Body of pancreas (tissue), 4 donors: ENCODE measurements at regions not wholly inside any gene's neighbourhood (a gene's known extent, or its start where the extent isn't known, plus 50 kb on each side); places are given as distances from the start of the nearest gene placed in this dataset.

Experiments used
- ATAC-seq: fragments of 150-250 bp; one replicate; pipeline ENCODE4 v1.9.1; 2016
- DNase-seq, 4 donors: peaks; one replicate each; pipeline ENCODE4 v3.0.0-alpha.2; 2019
- H3K27ac ChIP-seq, 4 donors: fragments of 200-600 bp; sonication (generic); 1 replicate in 3 of 4; 2 replicates in 1 of 4; pipeline versions ENCODE4 v1.5.1 to v1.6.1; 2016 to 2019; ENCODE audit warnings: mild to moderate bottlenecking in 1 of 4, mixed read lengths in 1 of 4, moderate library complexity in 1 of 4
- H3K27me3 ChIP-seq, 2 donors: fragments of 200-600 bp; sonication (generic); one replicate each; pipeline ENCODE4 v1.6.0; 2016; ENCODE audit warnings: mild to moderate bottlenecking in 1 of 2
- H3K36me3 ChIP-seq, 2 donors: fragments of 200-600 bp; sonication (generic); replicated peaks in 1 of 2; 2 replicates each; pipeline ENCODE4 v1.5.1; 2016; ENCODE audit warnings: low read depth in 2 of 2; ENCODE audit not compliant: insufficient read depth in 1 of 2
- H3K4me1 ChIP-seq: fragments of 200-600 bp; sonication (generic); one replicate; pipeline ENCODE4 v1.6.0; 2016
- H3K4me3 ChIP-seq, 2 donors: fragments of 200-600 bp; sonication (generic); 1 replicate in 1 of 2; 2 replicates in 1 of 2; pipeline ENCODE4 v1.5.1; 2016 to 2019
- H3K9me3 ChIP-seq, 3 donors: fragments of 200-600 bp; sonication (generic); 1 replicate in 2 of 3; 2 replicates in 1 of 3; pipeline ENCODE4 v1.5.1; 2016
- CTCF ChIP-seq, 7 experiments: fragments of 450-650 bp in 4 of 7; fragments of 200-600 bp in 3 of 7; sonication (generic) in 3 of 7; IDR thresholded peaks; one replicate each; pipeline ENCODE4 v1.5.1; 2016 to 2019; ENCODE audit warnings: antibody characterized with exemption in 7 of 7
- POLR2A ChIP-seq, 3 donors: fragments of 450-650 bp; IDR thresholded peaks; one replicate each; pipeline ENCODE4 v1.6.1; 2016; ENCODE audit warnings: antibody characterized with exemption in 3 of 3, mild to moderate bottlenecking in 2 of 3
- WGBS, 2 donors: methylation state at CpG; one replicate each; pipeline ENCODE4 v1.1.5; 2017; 5-methylcytosine and 5-hydroxymethylcytosine counted together
- intact Hi-C: fragments of 100-400 bp; cut with DNase I; formaldehyde crosslinking; loops from one replicate; pipeline ENCODE4 v1.15.1; 2023

- Histone ChIP-seq H3K4me1 (no peaks in the 10 kb centered on the region), H3K4me3 (no peak overlapping the region), H3K9me3 (no peaks in the 10 kb centered on the region), H3K36me3 (no peaks in the 10 kb centered on the region), H3K27me3 (no peaks in the 10 kb centered on the region), H3K27ac (no peak overlapping the region)
- DNase-seq (no peak), ATAC-seq (no peak)
- intact Hi-C loops, result no loop called here
- TF ChIP-seq POLR2A (IDR thresholded peaks at IDR 0.05) (no peak), CTCF (IDR thresholded peaks at IDR 0.05) (no peak)
- WGBS, 2 donors, result 38 to 48% methylated on average over 3 of the region's 3 CpGs
Observed at GRCh38 chr11:81970886-81971285, 762.8 kb downstream of the FAM181B start.

- H3K27ac ChIP-seq, result no peak overlapping the region
- H3K9me3 ChIP-seq, result no peaks in the 10 kb centered on the region
- intact Hi-C loops, result no loop called here
- no peaks in the 10 kb centered on the region for H3K36me3 ChIP-seq
- ATAC-seq (no peak), DNase-seq (no peak)
- no peak overlapping the region for H3K4me3 ChIP-seq
- WGBS, 2 donors, result 22% methylated on average over 1 of the region's 1 CpG
- H3K4me1 ChIP-seq, result no peaks in the 10 kb centered on the region
- TF ChIP-seq POLR2A (IDR thresholded peaks at IDR 0.05), result no peak
- no peak for TF ChIP-seq CTCF (IDR thresholded peaks at IDR 0.05)
- no peaks in the 10 kb centered on the region for H3K27me3 ChIP-seq
Observed at GRCh38 chr11:81967242-81967641, 766.4 kb downstream of the FAM181B start.

- intact Hi-C loops, result no loop called here
- 62 to 75% methylated on average over 3 of the region's 3 CpGs for WGBS, 2 donors
- H3K4me1 ChIP-seq, result no peaks in the 10 kb centered on the region
- ATAC-seq, result no peak
- TF ChIP-seq CTCF (IDR thresholded peaks at IDR 0.05) (no peak), POLR2A (IDR thresholded peaks at IDR 0.05) (no peak)
- no peak overlapping the region for H3K4me3 ChIP-seq
- no peaks in the 10 kb centered on the region for H3K27me3 ChIP-seq
- no peaks in the 10 kb centered on the region for H3K9me3 ChIP-seq
- no peak for DNase-seq
- H3K27ac ChIP-seq, result no peak overlapping the region
- no peaks in the 10 kb centered on the region for H3K36me3 ChIP-seq
Observed at GRCh38 chr11:81966340-81966739, 767.3 kb downstream of the FAM181B start.

GRCh38 chr11:81963018-81963417 is 770.6 kb downstream of the FAM181B start:
- no peak overlapping the region for H3K4me3 ChIP-seq
- no peak for ATAC-seq
- no peaks in the 10 kb centered on the region for H3K27me3 ChIP-seq
- WGBS, 2 donors, result 11 to 14% methylated on average over 3 of the region's 3 CpGs
- DNase-seq, result no peak
- H3K36me3 ChIP-seq, result no peaks in the 10 kb centered on the region
- H3K4me1 ChIP-seq, result no peaks in the 10 kb centered on the region
- TF ChIP-seq CTCF (IDR thresholded peaks at IDR 0.05) (peak in 1 of 7 experiments; percentile 2), POLR2A (IDR thresholded peaks at IDR 0.05) (no peak)
- no peaks in the 10 kb centered on the region for H3K9me3 ChIP-seq
- intact Hi-C loops, result no loop called here
- H3K27ac ChIP-seq, result no peak overlapping the region

GRCh38 chr11:81960443-81960842 is 773.2 kb downstream of the FAM181B start:
- ATAC-seq, result no peak
- TF ChIP-seq POLR2A (IDR thresholded peaks at IDR 0.05), result no peak
- no peak for TF ChIP-seq CTCF (IDR thresholded peaks at IDR 0.05)
- Histone ChIP-seq H3K27me3 (no peaks in the 10 kb centered on the region), H3K36me3 (no peaks in the 10 kb centered on the region), H3K9me3 (no peaks in the 10 kb centered on the region), H3K4me1 (no peaks in the 10 kb centered on the region), H3K27ac (no peak overlapping the region), H3K4me3 (no peak overlapping the region)
- DNase-seq, result no peak
- intact Hi-C loops, result no loop called here
- 70 to 71% methylated on average over 3 of the region's 3 CpGs for WGBS, 2 donors
